ENCODE measurements at regions not wholly inside any gene's neighbourhood (a gene's known extent, or its start where the extent isn't known, plus 50 kb on each side); places are given as distances from the start of the nearest gene placed in this dataset.

GRCh38 chr7:10205696-10206095, 768.0 kb upstream of the PHF14 start:
- DNase-seq: no peak

GRCh38 chr7:10210000-10210399, 763.7 kb upstream of the PHF14 start:
- DNase-seq: no peak

- no peak for DNase-seq
These were observed 762.7 kb upstream of the PHF14 start for GRCh38 chr7:10211016-10211415.

- DNase-seq: no peak
These were observed 761.8 kb upstream of the PHF14 start for GRCh38 chr7:10211861-10212260.

GRCh38 chr7:10212649-10213048, 761.0 kb upstream of the PHF14 start:
- DNase-seq: no peak

GRCh38 chr7:10216462-10216861, 757.2 kb upstream of the PHF14 start:
- no peak for DNase-seq

GRCh38 chr7:10221084-10221483, 752.6 kb upstream of the PHF14 start:
- no peak for DNase-seq

GRCh38 chr7:10222976-10223375, 750.7 kb upstream of the PHF14 start:
- DNase-seq: no peak

- DNase-seq: peak; percentile 16
These were observed 748.4 kb upstream of the PHF14 start for GRCh38 chr7:10225275-10225674.

GRCh38 chr7:10237306-10237705, 736.4 kb upstream of the PHF14 start:
- DNase-seq: no peak

- DNase-seq: no peak
These were observed 735.0 kb upstream of the PHF14 start for GRCh38 chr7:10238641-10239040.

- DNase-seq: no peak
These were observed 733.9 kb upstream of the PHF14 start for GRCh38 chr7:10239695-10240345.

GRCh38 chr7:10245406-10245805, 728.3 kb upstream of the PHF14 start:
- DNase-seq: no peak

GRCh38 chr7:10257438-10257837, 716.2 kb upstream of the PHF14 start:
- no peak for DNase-seq

GRCh38 chr7:10266976-10267375, 706.7 kb upstream of the PHF14 start:
- DNase-seq: no peak

GRCh38 chr7:10268034-10268433, 705.6 kb upstream of the PHF14 start:
- DNase-seq: no peak

- DNase-seq: no peak
These were observed 690.8 kb upstream of the PHF14 start for GRCh38 chr7:10282909-10283308.

- DNase-seq: no peak
These were observed 689.7 kb upstream of the PHF14 start for GRCh38 chr7:10284001-10284400.

GRCh38 chr7:10299384-10299783, 674.3 kb upstream of the PHF14 start:
- DNase-seq: no peak

GRCh38 chr7:10300577-10300976, 673.1 kb upstream of the PHF14 start:
- DNase-seq: no peak

GRCh38 chr7:10308276-10308675, 665.4 kb upstream of the PHF14 start:
- no peak for DNase-seq

- DNase-seq: no peak
These were observed 660.7 kb upstream of the PHF14 start for GRCh38 chr7:10312942-10313341.

GRCh38 chr7:10315881-10316280, 657.8 kb upstream of the PHF14 start:
- DNase-seq: no peak

GRCh38 chr7:10316488-10316887, 657.2 kb upstream of the PHF14 start:
- DNase-seq: no peak

GRCh38 chr7:10325395-10325794, 648.3 kb upstream of the PHF14 start:
- DNase-seq: no peak

GRCh38 chr7:10343108-10343507, 630.6 kb upstream of the PHF14 start:
- DNase-seq: peak; percentile 1
